Neural progenitor cell (in vitro differentiated cells): ENCODE measurements at regions not wholly inside any gene's neighbourhood (a gene's known extent, or its start where the extent isn't known, plus 50 kb on each side); places are given as distances from the start of the nearest gene placed in this dataset.

ENCODE experiments used
- EZH2 ChIP-seq: fragments of 200-600 bp; sonication (generic); IDR thresholded peaks from 2 replicates; pipeline ENCODE4 v1.6.1; 2017; ENCODE audit warnings: antibody characterized with exemption, mild to moderate bottlenecking, moderate library complexity
- TF ChIP-seq, protein P1 (sequence below): fragments of 200-600 bp; sonication (generic); IDR thresholded peaks from 2 replicates; pipeline ENCODE4 v1.5.1; 2017; ENCODE audit warnings: antibody characterized with exemption, mild to moderate bottlenecking

GRCh38 chr2:133886735-133887675 is 318.7 kb upstream of the NCKAP5 start:
- TF ChIP-seq, protein P1, sequence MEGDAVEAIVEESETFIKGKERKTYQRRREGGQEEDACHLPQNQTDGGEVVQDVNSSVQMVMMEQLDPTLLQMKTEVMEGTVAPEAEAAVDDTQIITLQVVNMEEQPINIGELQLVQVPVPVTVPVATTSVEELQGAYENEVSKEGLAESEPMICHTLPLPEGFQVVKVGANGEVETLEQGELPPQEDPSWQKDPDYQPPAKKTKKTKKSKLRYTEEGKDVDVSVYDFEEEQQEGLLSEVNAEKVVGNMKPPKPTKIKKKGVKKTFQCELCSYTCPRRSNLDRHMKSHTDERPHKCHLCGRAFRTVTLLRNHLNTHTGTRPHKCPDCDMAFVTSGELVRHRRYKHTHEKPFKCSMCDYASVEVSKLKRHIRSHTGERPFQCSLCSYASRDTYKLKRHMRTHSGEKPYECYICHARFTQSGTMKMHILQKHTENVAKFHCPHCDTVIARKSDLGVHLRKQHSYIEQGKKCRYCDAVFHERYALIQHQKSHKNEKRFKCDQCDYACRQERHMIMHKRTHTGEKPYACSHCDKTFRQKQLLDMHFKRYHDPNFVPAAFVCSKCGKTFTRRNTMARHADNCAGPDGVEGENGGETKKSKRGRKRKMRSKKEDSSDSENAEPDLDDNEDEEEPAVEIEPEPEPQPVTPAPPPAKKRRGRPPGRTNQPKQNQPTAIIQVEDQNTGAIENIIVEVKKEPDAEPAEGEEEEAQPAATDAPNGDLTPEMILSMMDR, result peak; percentile 76
- no peak for TF ChIP-seq EZH2
